Gastroesophageal sphincter (tissue), 4 donors: ENCODE measurements at regions not wholly inside any gene's neighbourhood (a gene's known extent, or its start where the extent isn't known, plus 50 kb on each side); places are given as distances from the start of the nearest gene placed in this dataset.
A peak's percentile ranks its signal among the peaks of the same experiment; 100 is the strongest.
"Not testable (repeated sequence)": the region's sequence is repeated elsewhere in the genome, so short reads cannot be mapped to it uniquely, and the experiment has no call there.

ENCODE experiments used
- ATAC-seq: fragments of 150-250 bp; one replicate; pipeline ENCODE4 v1.9.1; 2016; ENCODE audit warnings: mild to moderate bottlenecking, moderate library complexity
- H3K27ac ChIP-seq, 4 donors: fragments of 200-600 bp; sonication (generic) in 3 of 4; 1 replicate in 3 of 4; 2 replicates in 1 of 4; pipeline ENCODE4 v1.5.1; 2016 to 2019
- H3K27me3 ChIP-seq: fragments of 200-600 bp; sonication (generic); one replicate; pipeline ENCODE4 v1.5.1; 2019
- H3K36me3 ChIP-seq, 2 donors: fragments of 200-600 bp; sonication (generic); one replicate each; pipeline ENCODE4 v1.5.1; 2019; ENCODE audit warnings: control low read depth in 1 of 2
- H3K4me1 ChIP-seq, 3 donors: fragments of 200-600 bp; sonication (generic); 1 replicate in 2 of 3; 2 replicates in 1 of 3; pipeline ENCODE4 v1.5.1; 2016 to 2019; ENCODE audit warnings: control low read depth in 2 of 3
- H3K4me3 ChIP-seq, 2 donors: fragments of 200-600 bp; sonication (generic); one replicate each; pipeline ENCODE4 v1.5.1; 2019; ENCODE audit warnings: mild to moderate bottlenecking in 1 of 2, moderate library complexity in 1 of 2
- H3K9me3 ChIP-seq, 3 donors: fragments of 200-600 bp; sonication (generic); one replicate each; pipeline ENCODE4 v1.5.1; 2017 to 2019; ENCODE audit warnings: control low read depth in 2 of 3
- CTCF ChIP-seq, 4 experiments: fragments of 200-600 bp in 2 of 4; fragments of 450-650 bp in 2 of 4; sonication (generic) in 1 of 4; IDR thresholded peaks; one replicate each; pipeline ENCODE4 v1.5.1; 2017 to 2019; ENCODE audit warnings: antibody characterized with exemption in 4 of 4, mild to moderate bottlenecking in 2 of 4, moderate library complexity in 2 of 4
- EP300 ChIP-seq: sonication (generic); formaldehyde crosslinking; IDR thresholded peaks from one replicate; pipeline ENCODE4 v1.6.1; 2017; ENCODE audit warnings: antibody characterized with exemption, mild to moderate bottlenecking
- POLR2A ChIP-seq, 2 donors: fragments of 450-650 bp; IDR thresholded peaks; one replicate each; pipeline ENCODE4 v1.6.1; 2017; ENCODE audit warnings: antibody characterized with exemption in 2 of 2, mild to moderate bottlenecking in 2 of 2, moderate library complexity in 1 of 2
- POLR2AphosphoS5 ChIP-seq: sonication (generic); formaldehyde crosslinking; IDR thresholded peaks from one replicate; pipeline ENCODE4 v1.6.1; 2017; ENCODE audit warnings: antibody characterized with exemption
- WGBS, 2 donors: methylation state at CpG; one replicate each; pipeline ENCODE4 v1.1.5; 2018; ENCODE audit warnings: low coverage in 1 of 2; 5-methylcytosine and 5-hydroxymethylcytosine counted together

DNA sequence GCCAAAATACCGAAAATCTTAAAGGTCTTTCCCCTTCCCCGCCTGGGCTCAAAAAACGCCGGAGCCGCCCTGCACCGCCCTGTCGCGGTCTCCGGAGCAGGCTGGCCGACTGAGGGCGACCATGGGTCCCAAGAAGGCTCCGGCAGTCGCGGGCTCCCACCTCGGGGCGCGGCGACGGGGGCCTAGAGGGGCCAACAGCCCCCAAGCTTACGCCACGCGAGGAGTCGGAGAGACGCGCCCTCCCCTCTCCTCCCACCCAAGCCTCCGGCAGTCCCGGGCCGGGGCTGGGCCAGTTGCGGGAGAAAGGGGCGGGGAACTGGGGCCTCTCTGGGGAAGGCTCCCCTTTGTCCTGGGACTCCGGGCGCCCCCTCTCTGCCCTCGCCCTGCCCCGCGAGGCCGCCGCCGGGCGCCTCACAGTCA lies 69.2 kb downstream of the GOLGA8B start:
- H3K4me3 ChIP-seq: peak overlapping the region; percentile 69 to 80
- H3K36me3 ChIP-seq: no peaks in the 10 kb centered on the region
- H3K27me3 ChIP-seq: no peaks in the 10 kb centered on the region
- H3K4me1 ChIP-seq: peaks cover 0 to 18% (median 0%) of the 10 kb centered on the region in 3 donors
- TF ChIP-seq POLR2A (IDR thresholded peaks at IDR 0.05) (no peak), EP300 (no peak), POLR2AphosphoS5 (peak; percentile 40), CTCF (IDR thresholded peaks at IDR 0.05) (no peak)
- H3K9me3 ChIP-seq: no peaks in the 10 kb centered on the region
- ATAC-seq: peak; percentile 65
- H3K27ac ChIP-seq: peak overlapping the region; percentile 4 to 81 (median 58)
- WGBS, 2 donors: no CpG with 5 or more reads among the region's 39 CpGs

GRCh38 chr15:34512628-34513027 lies 70.8 kb downstream of the GOLGA8B start:
- no peaks in the 10 kb centered on the region for H3K9me3 ChIP-seq
- 56% methylated on average over 4 of the region's 4 CpGs; no CpG with 5 or more reads in 1 of the 2 donors for WGBS, 2 donors
- TF ChIP-seq EP300 (no peak), POLR2AphosphoS5 (no peak), POLR2A (IDR thresholded peaks at IDR 0.05) (no peak), CTCF (IDR thresholded peaks at IDR 0.05) (no peak)

DNA sequence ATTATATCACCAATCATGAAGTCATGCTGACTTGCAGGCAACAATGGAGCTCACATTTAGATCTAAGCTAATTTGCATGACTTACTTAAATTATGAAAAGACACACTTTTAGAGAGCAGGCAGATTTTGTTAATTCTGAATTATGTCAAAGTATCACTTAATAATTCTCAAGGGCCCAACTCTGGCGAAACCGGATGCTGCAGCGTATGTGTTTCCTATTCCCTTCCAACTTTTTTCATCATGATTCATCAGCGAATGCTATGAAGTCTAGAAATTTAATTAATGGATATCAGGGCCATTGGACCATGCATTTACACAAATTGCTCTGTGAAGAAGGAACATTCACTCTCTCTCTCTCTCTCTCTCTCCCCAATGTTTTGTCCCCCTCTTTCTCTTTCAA lies 63.5 kb upstream of the GOLGA8A start:
- Histone ChIP-seq H3K27me3 (peaks cover 30% of the 10 kb centered on the region), H3K27ac (no peak overlapping the region), H3K36me3 (no peaks in the 10 kb centered on the region), H3K4me3 (no peak overlapping the region), H3K4me1 (peaks cover 0 to 7% (median 0%) of the 10 kb centered on the region in 3 donors), H3K9me3 (no peaks in the 10 kb centered on the region)
- TF ChIP-seq CTCF (IDR thresholded peaks at IDR 0.05): no peak
- TF ChIP-seq POLR2A (IDR thresholded peaks at IDR 0.05): no peak
- no peak for ATAC-seq
- 69 to 83% methylated on average over 3 to 4 of the region's 4 CpGs for WGBS, 2 donors

More at GRCh38 chr15:34512628-34513027, 70.8 kb downstream of the GOLGA8B start:
- H3K36me3 ChIP-seq: no peaks in the 10 kb centered on the region
- no peaks in the 10 kb centered on the region for H3K27me3 ChIP-seq
- ATAC-seq: no peak
- peaks cover 0 to 18% (median 0%) of the 10 kb centered on the region in 3 donors for H3K4me1 ChIP-seq
- H3K4me3 ChIP-seq: no peak overlapping the region
- H3K27ac ChIP-seq: no peak overlapping the region

DNA sequence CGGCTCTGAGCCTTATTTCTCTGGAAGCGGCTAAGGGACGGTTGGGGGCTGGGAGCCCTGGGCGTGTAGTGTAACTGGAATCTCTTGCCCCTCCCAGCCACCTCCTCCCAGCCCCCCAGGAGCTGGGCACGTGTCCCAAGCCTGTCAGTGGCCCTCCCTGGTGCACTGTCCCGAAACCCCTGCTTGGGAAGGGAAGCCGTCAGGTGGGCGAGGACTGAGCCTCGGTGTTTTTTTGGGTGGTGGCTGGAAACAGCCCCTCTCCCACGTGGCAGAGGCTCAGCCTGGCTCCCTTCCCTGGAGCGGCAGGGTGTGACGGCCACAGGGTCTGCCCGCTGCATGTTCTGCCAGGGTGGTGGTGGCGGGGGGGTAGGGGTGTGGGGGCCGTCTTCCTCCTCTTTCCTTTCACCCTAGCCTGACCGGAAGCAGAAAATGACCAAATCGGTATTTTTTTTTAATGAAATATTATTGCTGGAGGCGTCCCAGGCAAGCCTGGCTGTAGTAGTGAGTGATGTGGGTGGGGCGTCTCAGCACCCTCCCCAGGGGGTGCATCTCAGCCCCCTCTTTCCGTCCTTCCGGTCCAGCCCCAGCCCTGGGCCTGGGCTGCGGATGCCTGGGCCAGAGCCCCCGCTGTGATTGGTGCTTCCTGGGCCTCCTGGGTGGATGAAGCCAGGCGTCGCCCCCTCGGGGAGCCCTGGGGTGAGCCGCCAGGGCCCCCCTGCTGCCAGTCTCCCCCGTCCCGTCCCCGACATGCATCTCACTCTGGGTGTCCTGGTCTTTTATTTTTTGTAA lies 58.8 kb upstream of the GOLGA8A start:
- H3K9me3 ChIP-seq: peaks cover 0 to 3% (median 0%) of the 10 kb centered on the region in 3 donors
- TF ChIP-seq POLR2AphosphoS5 (no peak), POLR2A (IDR thresholded peaks at IDR 0.05) (no peak), EP300 (no peak), CTCF (IDR thresholded peaks at IDR 0.05) (no peak)
- ATAC-seq: no peak
- H3K4me3 ChIP-seq: peak overlapping the region in 1 of 2 donors; percentile 18
- H3K27ac ChIP-seq: no peak overlapping the region
- 15% methylated on average over 6 of the region's 30 CpGs; no CpG with 5 or more reads in 1 of the 2 donors for WGBS, 2 donors
- peaks cover 0 to 28% (median 0%) of the 10 kb centered on the region in 3 donors for H3K4me1 ChIP-seq
- peaks cover 78% of the 10 kb centered on the region for H3K27me3 ChIP-seq
- no peaks in the 10 kb centered on the region for H3K36me3 ChIP-seq

DNA sequence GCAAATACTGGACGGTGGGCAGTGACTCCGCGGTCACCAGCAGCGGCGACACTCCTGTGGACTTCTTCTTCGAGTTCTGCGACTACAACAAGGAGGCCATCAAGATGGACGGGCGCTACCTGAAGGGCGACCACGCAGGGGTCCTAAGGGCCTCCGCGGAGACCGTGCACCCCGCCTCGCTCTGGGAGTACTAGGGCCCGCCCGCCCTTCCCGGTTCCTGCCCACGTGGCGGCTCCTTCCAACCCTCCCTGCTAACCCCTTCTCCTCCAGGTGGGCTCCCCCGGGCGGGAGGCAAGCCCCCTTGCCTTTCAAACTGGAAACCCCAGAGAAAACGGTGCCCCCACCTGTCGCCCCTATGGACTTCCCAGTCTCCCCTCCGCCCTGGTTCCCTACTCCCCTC lies 58.1 kb upstream of the GOLGA8A start:
- Histone ChIP-seq H3K27me3 (peaks cover 85% of the 10 kb centered on the region), H3K4me1 (peaks cover 0 to 28% (median 0%) of the 10 kb centered on the region in 3 donors)
- ATAC-seq, H3K9me3 ChIP-seq, H3K27ac ChIP-seq, H3K4me3 ChIP-seq, H3K36me3 ChIP-seq: not testable (repeated sequence)
- no CpG with 5 or more reads among the region's 26 CpGs for WGBS, 2 donors
